Naive thymus-derived CD4-positive, alpha-beta T cell (primary cell): ENCODE measurements at regions not wholly inside any gene's neighbourhood (a gene's known extent, or its start where the extent isn't known, plus 50 kb on each side); places are given as distances from the start of the nearest gene placed in this dataset.
"Not testable (repeated sequence)": the region's sequence is repeated elsewhere in the genome, so short reads cannot be mapped to it uniquely, and the experiment has no call there.

Experiments used
- ATAC-seq: fragments of 150-1000 bp; cut with Tn5 transposase; 2 replicates; pipeline ENCODE4 v1.10.0; 2021; ENCODE audit warnings: mild to moderate bottlenecking, moderate library complexity
- CTCF ChIA-PET: fragments of 350-600 bp; sonication (Branson Sonifier 250); formaldehyde crosslinking; loops from one replicate; lab custom pipeline; 2021; ENCODE audit warnings: antibody characterized with exemption; lab: Charles Lee
- POLR2A ChIA-PET: fragments of 350-600 bp; sonication (Branson Sonifier 250); formaldehyde crosslinking; loops from one replicate; lab custom pipeline; 2021; ENCODE audit warnings: antibody characterized with exemption, inconsistent platforms; lab: Charles Lee
- DNase-seq, 9 donors: peaks; one replicate each; pipeline versions ENCODE4 v3.0.0 to v3.0.0-alpha.2; 2020 to 2022; ENCODE audit warnings: mixed read lengths in 1 of 9
- H3K27ac ChIP-seq: one replicate; pipeline ENCODE4 v1.7.0; 2013; ENCODE audit warnings: mild to moderate bottlenecking, low read depth, low read length, moderate library complexity
- H3K27me3 ChIP-seq, 2 donors: one replicate each; pipeline ENCODE4 v1.7.0; 2013; ENCODE audit warnings: low read length in 2 of 2, mild to moderate bottlenecking in 2 of 2, moderate library complexity in 2 of 2; ENCODE audit not compliant: control insufficient read depth in 2 of 2, insufficient read depth in 2 of 2
- H3K36me3 ChIP-seq, 3 experiments: 1 replicate in 2 of 3; 2 replicates in 1 of 3; pipeline ENCODE4 v1.7.0; 2013; ENCODE audit warnings: low read length in 3 of 3, mild to moderate bottlenecking in 3 of 3, moderate library complexity in 1 of 3; ENCODE audit not compliant: insufficient read depth in 3 of 3, control insufficient read depth in 2 of 3
- H3K4me1 ChIP-seq, 2 donors: one replicate each; pipeline ENCODE4 v1.7.0; 2013; ENCODE audit warnings: low read length in 2 of 2, mild to moderate bottlenecking in 2 of 2, moderate library complexity in 1 of 2; ENCODE audit not compliant: control insufficient read depth in 2 of 2, insufficient read depth in 2 of 2
- H3K4me3 ChIP-seq: 2 replicates; pipeline ENCODE4 v1.7.0; 2013; ENCODE audit warnings: mild to moderate bottlenecking, low read length
- H3K9me3 ChIP-seq, 3 experiments: 1 replicate in 2 of 3; 2 replicates in 1 of 3; pipeline ENCODE4 v1.7.0; 2013; ENCODE audit warnings: low read length in 3 of 3; ENCODE audit not compliant: control insufficient read depth in 2 of 3
- H3K27ac Mint-ChIP-seq, 9 donors: one replicate each; pipeline ENCODE4 v1.8.0; 2020 to 2022; ENCODE audit warnings: mixed read lengths in 9 of 9, mild to moderate bottlenecking in 8 of 9, moderate library complexity in 5 of 9, inconsistent platforms in 2 of 9
- H3K27me3 Mint-ChIP-seq, 5 donors: one replicate each; pipeline ENCODE4 v1.8.0; 2021 to 2022; ENCODE audit warnings: mixed read lengths in 5 of 5, mild to moderate bottlenecking in 1 of 5
- H3K36me3 Mint-ChIP-seq, 5 donors: one replicate each; pipeline ENCODE4 v1.8.0; 2020 to 2022; ENCODE audit warnings: mixed read lengths in 5 of 5, mild to moderate bottlenecking in 3 of 5, inconsistent platforms in 1 of 5
- H3K4me1 Mint-ChIP-seq, 7 donors: one replicate each; pipeline ENCODE4 v1.8.0; 2020 to 2022; ENCODE audit warnings: mixed read lengths in 7 of 7, mild to moderate bottlenecking in 3 of 7, inconsistent platforms in 1 of 7
- H3K4me3 Mint-ChIP-seq, 10 donors: one replicate each; pipeline ENCODE4 v1.8.0; 2020 to 2022; ENCODE audit warnings: mild to moderate bottlenecking in 10 of 10, mixed read lengths in 10 of 10, moderate library complexity in 6 of 10, inconsistent platforms in 2 of 10
- H3K9me3 Mint-ChIP-seq, 11 donors: one replicate each; pipeline ENCODE4 v1.8.0; 2020 to 2022; ENCODE audit warnings: mixed read lengths in 11 of 11, mild to moderate bottlenecking in 4 of 11, inconsistent platforms in 1 of 11, moderate library complexity in 1 of 11
- intact Hi-C, 2 donors: fragments of 100-400 bp; cut with micrococcal nuclease; formaldehyde crosslinking; loops; one replicate each; pipeline ENCODE4 v1.15.1; 2023

DNA sequence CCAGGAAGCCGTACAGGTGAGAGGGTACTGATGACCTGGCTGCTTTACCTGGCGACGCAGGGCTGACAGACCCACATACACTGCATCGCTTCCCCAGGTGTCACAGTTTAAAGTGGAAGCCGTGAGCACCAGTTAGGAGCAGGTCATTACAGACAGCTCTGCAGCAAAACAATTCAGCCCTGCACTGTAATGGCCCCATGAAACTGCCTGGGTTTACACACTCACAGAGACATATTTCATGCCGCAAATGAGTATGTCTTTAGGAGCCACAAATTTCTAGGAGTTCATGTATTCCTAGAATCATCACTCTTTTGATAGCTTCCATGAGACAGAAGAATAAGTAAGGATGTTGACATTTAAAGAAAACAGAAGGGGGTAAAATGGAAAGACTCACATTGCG, 723.1 kb downstream of the MATN1 start:
- ChIA-PET POLR2A (no interaction called here), CTCF (no interaction called here)
- peaks cover 0 to 13% (median 8%) of the 10 kb centered on the region in 11 donors for H3K9me3 Mint-ChIP-seq
- H3K27me3 Mint-ChIP-seq: peaks cover 0 to 12% (median 5%) of the 10 kb centered on the region in 5 donors
- no peaks in the 10 kb centered on the region for H3K36me3 ChIP-seq
- DNase-seq (no peak), ATAC-seq (no peak)
- no peak overlapping the region for H3K27ac Mint-ChIP-seq
- no peak overlapping the region for H3K4me3 ChIP-seq
- peaks cover 0 to 8% (median 0%) of the 10 kb centered on the region in 5 donors for H3K36me3 Mint-ChIP-seq
- H3K27me3 ChIP-seq: no peaks in the 10 kb centered on the region
- H3K4me1 Mint-ChIP-seq: no peaks in the 10 kb centered on the region
- H3K27ac ChIP-seq: no peak overlapping the region
- intact Hi-C loops: no loop called here
- no peaks in the 10 kb centered on the region for H3K9me3 ChIP-seq
- H3K4me1 ChIP-seq: no peaks in the 10 kb centered on the region
- no peak overlapping the region for H3K4me3 Mint-ChIP-seq

DNA sequence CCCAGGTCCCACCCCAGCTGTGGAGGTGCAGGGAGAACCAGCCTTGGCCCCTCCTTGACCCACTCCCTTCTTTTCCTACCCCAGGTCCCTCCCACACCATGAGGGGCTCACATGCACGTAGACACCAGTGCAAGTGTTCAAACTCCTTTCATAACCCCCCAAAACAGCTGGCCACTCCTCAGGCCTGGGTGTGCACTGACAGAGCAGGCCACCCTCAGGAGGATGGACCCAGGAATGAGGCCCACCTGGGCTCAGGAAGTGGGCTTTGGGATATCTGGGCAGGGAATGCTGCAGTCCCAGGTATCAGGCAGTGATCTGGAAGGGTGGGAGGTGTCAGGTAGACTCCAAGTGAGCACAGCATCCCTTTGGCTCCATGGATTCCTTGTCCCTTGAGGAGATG, 723.8 kb downstream of the MATN1 start:
- no peaks in the 10 kb centered on the region for H3K36me3 ChIP-seq
- POLR2A ChIA-PET: no interaction called here
- H3K27ac Mint-ChIP-seq: no peak overlapping the region
- intact Hi-C loops: no loop called here
- H3K27ac ChIP-seq: no peak overlapping the region
- H3K4me1 ChIP-seq: no peaks in the 10 kb centered on the region
- H3K27me3 ChIP-seq: no peaks in the 10 kb centered on the region
- H3K9me3 ChIP-seq: no peaks in the 10 kb centered on the region
- no peak for ATAC-seq
- H3K27me3 Mint-ChIP-seq: peaks cover 0 to 14% (median 5%) of the 10 kb centered on the region in 5 donors
- H3K4me3 Mint-ChIP-seq: no peak overlapping the region
- no peak overlapping the region for H3K4me3 ChIP-seq
- H3K4me1 Mint-ChIP-seq: no peaks in the 10 kb centered on the region
- CTCF ChIA-PET: no interaction called here
- no peak for DNase-seq
- H3K36me3 Mint-ChIP-seq: peaks cover 0 to 8% (median 0%) of the 10 kb centered on the region in 5 donors
- H3K9me3 Mint-ChIP-seq: peaks cover 4 to 20% (median 10%) of the 10 kb centered on the region in 11 donors

DNA sequence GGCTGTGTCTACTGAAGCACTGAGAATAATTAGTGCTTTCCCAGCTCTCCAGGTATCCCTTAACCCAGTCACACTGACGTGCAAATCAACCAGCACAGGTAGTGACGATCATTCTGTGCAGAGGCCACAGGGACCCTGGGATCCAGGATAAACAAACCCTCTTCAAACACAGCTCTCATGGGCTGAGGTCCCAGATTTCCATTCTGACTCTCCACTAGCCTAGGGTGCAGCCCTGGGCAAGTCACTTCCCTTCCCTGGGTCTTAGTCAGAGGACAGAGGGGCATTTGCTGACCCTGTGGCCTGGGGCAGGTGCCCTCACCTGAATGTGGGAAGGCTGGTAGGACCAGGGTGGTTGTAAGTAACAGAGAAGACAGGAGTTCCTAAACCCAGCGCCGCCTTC, 724.7 kb downstream of the MATN1 start:
- Mint-ChIP-seq H3K4me1 (no peaks in the 10 kb centered on the region), H3K27ac (no peak overlapping the region), H3K27me3 (peaks cover 0 to 14% (median 5%) of the 10 kb centered on the region in 5 donors), H3K9me3 (peaks cover 5 to 27% (median 13%) of the 10 kb centered on the region in 11 donors), H3K4me3 (no peak overlapping the region), H3K36me3 (peaks cover 0 to 8% (median 0%) of the 10 kb centered on the region in 5 donors)
- H3K36me3 ChIP-seq: no peaks in the 10 kb centered on the region
- H3K4me3 ChIP-seq: no peak overlapping the region
- POLR2A ChIA-PET: no interaction called here
- CTCF ChIA-PET: no interaction called here
- no peaks in the 10 kb centered on the region for H3K27me3 ChIP-seq
- no peaks in the 10 kb centered on the region for H3K9me3 ChIP-seq
- H3K4me1 ChIP-seq: no peaks in the 10 kb centered on the region
- H3K27ac ChIP-seq: no peak overlapping the region
- intact Hi-C loops: no loop called here
- no peak for ATAC-seq
- no peak for DNase-seq

DNA sequence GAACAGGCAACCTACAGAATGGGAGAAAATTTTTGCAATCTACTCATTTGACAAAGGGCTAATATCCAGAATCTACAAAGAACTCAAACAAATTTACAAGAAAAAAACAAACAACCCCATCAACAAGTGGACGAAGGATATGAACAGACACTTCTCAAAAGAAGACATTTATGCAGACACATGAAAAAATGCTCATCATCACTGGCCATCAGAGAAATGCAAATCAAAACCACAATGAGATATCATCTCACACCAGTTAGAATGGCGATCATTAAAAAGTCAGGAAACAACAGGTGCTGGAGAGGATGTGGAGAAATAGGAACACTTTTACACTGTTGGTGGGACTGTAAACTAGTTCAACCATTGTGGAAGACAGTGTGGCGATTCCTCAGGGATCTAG, 725.6 kb downstream of the MATN1 start:
- Mint-ChIP-seq H3K9me3 (peaks cover 11 to 35% (median 19%) of the 10 kb centered on the region in 11 donors), H3K36me3 (peaks cover 0 to 14% (median 6%) of the 10 kb centered on the region in 5 donors), H3K27me3 (peaks cover 0 to 14% (median 6%) of the 10 kb centered on the region in 5 donors)
- ATAC-seq, H3K4me3 ChIP-seq, H3K36me3 ChIP-seq, intact Hi-C loops, H3K27ac Mint-ChIP-seq, CTCF ChIA-PET, POLR2A ChIA-PET, H3K4me3 Mint-ChIP-seq, DNase-seq, H3K9me3 ChIP-seq, H3K27ac ChIP-seq, H3K27me3 ChIP-seq, H3K4me1 ChIP-seq, H3K4me1 Mint-ChIP-seq: not testable (repeated sequence)

DNA sequence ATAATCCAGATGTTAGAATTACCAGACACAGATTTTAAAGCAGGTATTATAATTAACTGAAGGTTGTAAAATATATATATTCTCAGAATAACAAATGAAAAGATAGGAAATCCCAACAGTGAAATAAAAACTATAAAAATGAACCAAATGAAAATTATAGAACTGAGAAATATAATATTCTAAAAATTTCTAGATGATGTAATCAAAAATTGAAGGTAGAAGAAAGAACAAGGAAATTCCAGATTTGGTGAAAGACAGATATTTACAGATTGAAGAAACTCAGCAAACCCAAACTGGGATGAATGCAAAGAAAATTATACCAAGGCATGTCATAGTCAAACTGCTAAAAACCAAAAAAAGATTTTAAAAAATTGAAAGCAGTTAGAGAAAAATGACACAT, 729.4 kb downstream of the MATN1 start:
- H3K27ac ChIP-seq: no peak overlapping the region
- ChIA-PET POLR2A (no interaction called here), CTCF (no interaction called here)
- H3K27me3 ChIP-seq: peaks cover 0 to 5% of the 10 kb centered on the region in 2 donors
- Mint-ChIP-seq H3K4me3 (no peak overlapping the region), H3K27ac (no peak overlapping the region), H3K27me3 (peaks cover 0 to 29% (median 12%) of the 10 kb centered on the region in 5 donors), H3K36me3 (peaks cover 0 to 14% (median 7%) of the 10 kb centered on the region in 5 donors), H3K4me1 (no peaks in the 10 kb centered on the region), H3K9me3 (peaks cover 11 to 43% (median 20%) of the 10 kb centered on the region in 11 donors)
- intact Hi-C loops: no loop called here
- peaks cover 0 to 10% (median 0%) of the 10 kb centered on the region in 3 experiments for H3K9me3 ChIP-seq
- no peaks in the 10 kb centered on the region for H3K36me3 ChIP-seq
- H3K4me3 ChIP-seq: no peak overlapping the region
- ATAC-seq (no peak), DNase-seq (no peak)
- no peaks in the 10 kb centered on the region for H3K4me1 ChIP-seq

DNA sequence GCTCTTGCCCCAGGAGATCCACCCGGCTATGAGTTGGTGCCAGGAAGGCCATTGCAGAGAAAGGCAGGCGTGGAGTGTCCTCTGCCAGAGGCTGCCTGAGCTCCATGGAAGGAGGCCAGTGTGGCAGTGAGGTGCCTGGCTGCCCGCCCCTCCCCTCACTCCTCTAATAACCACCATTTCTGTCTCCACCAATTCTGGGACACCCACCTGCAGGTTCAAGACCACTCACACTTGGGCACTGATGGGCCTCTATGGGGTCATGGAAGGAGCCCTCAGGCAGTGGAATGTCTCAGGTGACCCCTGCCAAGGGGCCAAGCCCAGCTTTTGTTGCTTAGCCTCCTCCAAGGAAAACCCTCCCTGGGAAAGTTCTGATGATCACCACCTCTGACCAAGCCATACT, 731.6 kb downstream of the MATN1 start:
- Histone ChIP-seq H3K9me3 (peaks cover 0 to 10% (median 0%) of the 10 kb centered on the region in 3 experiments), H3K27me3 (peaks cover 0 to 5% of the 10 kb centered on the region in 2 donors), H3K4me1 (no peaks in the 10 kb centered on the region), H3K27ac (no peak overlapping the region), H3K36me3 (no peaks in the 10 kb centered on the region), H3K4me3 (no peak overlapping the region)
- Mint-ChIP-seq H3K4me3 (no peak overlapping the region), H3K27ac (no peak overlapping the region), H3K36me3 (peaks cover 0 to 14% (median 7%) of the 10 kb centered on the region in 5 donors), H3K9me3 (peaks cover 11 to 43% (median 19%) of the 10 kb centered on the region in 11 donors), H3K27me3 (peaks cover 0 to 35% (median 12%) of the 10 kb centered on the region in 5 donors), H3K4me1 (no peaks in the 10 kb centered on the region)
- intact Hi-C loops: no loop called here
- no peak for ATAC-seq
- CTCF ChIA-PET: no interaction called here
- POLR2A ChIA-PET: no interaction called here
- no peak for DNase-seq

DNA sequence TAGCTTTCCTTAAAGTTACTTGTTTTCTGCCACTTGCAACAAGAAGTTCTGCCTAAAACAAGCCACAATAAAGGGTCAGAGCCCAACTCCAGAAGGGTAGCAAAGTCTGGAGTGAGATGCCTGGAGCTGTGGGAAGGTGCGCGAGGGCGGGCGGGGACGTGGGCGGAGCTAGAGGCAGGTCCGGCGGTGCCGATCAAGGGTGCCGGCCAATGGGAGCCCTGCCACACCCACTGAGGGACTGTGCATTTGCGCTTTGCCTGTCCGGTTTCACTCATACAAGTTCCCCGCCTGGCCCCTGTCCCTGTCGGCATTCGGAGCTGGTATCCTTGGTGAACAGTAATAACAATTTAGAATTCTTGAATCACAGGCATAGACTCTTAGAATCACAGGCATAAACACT, 732.4 kb downstream of the MATN1 start:
- no peaks in the 10 kb centered on the region for H3K4me1 ChIP-seq
- CTCF ChIA-PET: no interaction called here
- no peaks in the 10 kb centered on the region for H3K4me1 Mint-ChIP-seq
- H3K9me3 ChIP-seq: peaks cover 0 to 10% (median 0%) of the 10 kb centered on the region in 3 experiments
- ATAC-seq (no peak), DNase-seq (no peak)
- H3K27ac ChIP-seq: no peak overlapping the region
- H3K4me3 Mint-ChIP-seq: no peak overlapping the region
- peaks cover 0 to 43% (median 12%) of the 10 kb centered on the region in 5 donors for H3K27me3 Mint-ChIP-seq
- H3K36me3 Mint-ChIP-seq: peaks cover 0 to 12% (median 7%) of the 10 kb centered on the region in 5 donors
- POLR2A ChIA-PET: no interaction called here
- H3K27ac Mint-ChIP-seq: no peak overlapping the region
- peaks cover 0 to 5% of the 10 kb centered on the region in 2 donors for H3K27me3 ChIP-seq
- H3K36me3 ChIP-seq: no peaks in the 10 kb centered on the region
- intact Hi-C loops: no loop called here
- H3K9me3 Mint-ChIP-seq: peaks cover 11 to 37% (median 18%) of the 10 kb centered on the region in 11 donors
- no peak overlapping the region for H3K4me3 ChIP-seq
